ENCODE measurements at regions not wholly inside any gene's neighbourhood (a gene's known extent, or its start where the extent isn't known, plus 50 kb on each side); places are given as distances from the start of the nearest gene placed in this dataset.

DNA sequence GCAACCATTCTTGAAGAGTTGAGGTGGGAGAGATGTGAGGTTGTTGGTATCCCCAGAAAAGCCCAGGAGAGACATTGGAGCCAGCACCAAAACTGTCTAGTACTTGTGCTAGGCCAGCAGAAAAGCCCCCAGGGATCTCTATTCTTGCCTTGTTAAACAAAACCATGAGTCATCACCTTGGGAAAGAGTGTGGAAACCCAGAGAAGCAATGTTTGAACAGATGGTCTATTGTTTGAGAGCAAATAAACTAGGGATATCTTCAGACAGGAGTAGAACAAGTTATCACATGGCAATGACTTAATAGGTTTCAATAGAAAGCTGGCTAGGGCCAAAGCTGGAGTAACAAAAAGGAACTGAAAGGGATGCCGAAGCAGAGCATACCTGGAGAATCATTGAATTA, 195.7 kb upstream of the CASK start:
- H3K9ac ChIP-seq (ENCODE audit: low read length) = no peak overlapping the region
- H3K79me2 ChIP-seq (ENCODE audit: control insufficient read depth, insufficient read depth, low read length) = no peaks in the 10 kb centered on the region
- no CpG with 5 or more reads among the region's 1 CpG for WGBS (ENCODE audit: insufficient coverage)
- no peak overlapping the region for H3K27ac ChIP-seq (ENCODE audit: low read length in 2 of 2)
- H3K9me3 ChIP-seq (ENCODE audit: control extremely low read depth in 1 of 3, control insufficient read depth in 2 of 3, insufficient read depth in 1 of 3, low read length in 2 of 3) = no peaks in the 10 kb centered on the region
- ChIA-PET CTCF (no interaction called here), POLR2A (no interaction called here)
- no peak overlapping the region for H3K4me3 ChIP-seq (ENCODE audit: control extremely low read depth in 1 of 5, extremely low read depth in 1 of 5, insufficient read depth in 1 of 5, low read depth in 2 of 5, low read length in 4 of 5)
- H3K27me3 ChIP-seq (replicated peaks in 1 of 4; ENCODE audit: control extremely low read depth in 1 of 4, control insufficient read depth in 3 of 4, insufficient read depth in 4 of 4, low read length in 3 of 4) = no peaks in the 10 kb centered on the region
- H4K20me1 ChIP-seq (ENCODE audit: control insufficient read depth, insufficient read depth, low read length, poor library complexity, severe bottlenecking) = no peaks in the 10 kb centered on the region
- no peaks in the 10 kb centered on the region for H3K36me3 ChIP-seq (replicated peaks in 1 of 2; ENCODE audit: control extremely low read depth in 1 of 2, control insufficient read depth in 1 of 2, extremely low read depth in 1 of 2, insufficient read depth in 2 of 2, low read length in 1 of 2)
- Mint-ChIP-seq H3K27ac (no peak overlapping the region), H3K4me1 (peaks cover 9% of the 10 kb centered on the region), H3K9me3 (ENCODE audit: insufficient read depth) (no peaks in the 10 kb centered on the region), H3K27me3 (no peaks in the 10 kb centered on the region), H3K4me3 (no peak overlapping the region)
- no peak overlapping the region for H3K4me2 ChIP-seq (replicated peaks; ENCODE audit: low read depth, low read length, poor library complexity, severe bottlenecking)
- no peak overlapping the region for H2AFZ ChIP-seq (ENCODE audit: insufficient read depth, low read depth, low read length, poor library complexity, severe bottlenecking)
- ATAC-seq (ENCODE audit: low read depth) (no peak), DNase-seq (no peak)
- intact Hi-C loops (cut with micrococcal nuclease) = no loop called here
- no peak for TF ChIP-seq EZH2 (IDR thresholded peaks at IDR 0.05; ENCODE audit: borderline replicate concordance, insufficient read depth, low read depth, low read length, poor library complexity, severe bottlenecking)
- TF ChIP-seq, protein P1, sequence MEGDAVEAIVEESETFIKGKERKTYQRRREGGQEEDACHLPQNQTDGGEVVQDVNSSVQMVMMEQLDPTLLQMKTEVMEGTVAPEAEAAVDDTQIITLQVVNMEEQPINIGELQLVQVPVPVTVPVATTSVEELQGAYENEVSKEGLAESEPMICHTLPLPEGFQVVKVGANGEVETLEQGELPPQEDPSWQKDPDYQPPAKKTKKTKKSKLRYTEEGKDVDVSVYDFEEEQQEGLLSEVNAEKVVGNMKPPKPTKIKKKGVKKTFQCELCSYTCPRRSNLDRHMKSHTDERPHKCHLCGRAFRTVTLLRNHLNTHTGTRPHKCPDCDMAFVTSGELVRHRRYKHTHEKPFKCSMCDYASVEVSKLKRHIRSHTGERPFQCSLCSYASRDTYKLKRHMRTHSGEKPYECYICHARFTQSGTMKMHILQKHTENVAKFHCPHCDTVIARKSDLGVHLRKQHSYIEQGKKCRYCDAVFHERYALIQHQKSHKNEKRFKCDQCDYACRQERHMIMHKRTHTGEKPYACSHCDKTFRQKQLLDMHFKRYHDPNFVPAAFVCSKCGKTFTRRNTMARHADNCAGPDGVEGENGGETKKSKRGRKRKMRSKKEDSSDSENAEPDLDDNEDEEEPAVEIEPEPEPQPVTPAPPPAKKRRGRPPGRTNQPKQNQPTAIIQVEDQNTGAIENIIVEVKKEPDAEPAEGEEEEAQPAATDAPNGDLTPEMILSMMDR (IDR thresholded peaks at IDR 0.05) = no peak
- no peaks in the 10 kb centered on the region for H3K4me1 ChIP-seq (ENCODE audit: control insufficient read depth in 2 of 2, insufficient read depth in 2 of 2, low read length in 2 of 2)

DNA sequence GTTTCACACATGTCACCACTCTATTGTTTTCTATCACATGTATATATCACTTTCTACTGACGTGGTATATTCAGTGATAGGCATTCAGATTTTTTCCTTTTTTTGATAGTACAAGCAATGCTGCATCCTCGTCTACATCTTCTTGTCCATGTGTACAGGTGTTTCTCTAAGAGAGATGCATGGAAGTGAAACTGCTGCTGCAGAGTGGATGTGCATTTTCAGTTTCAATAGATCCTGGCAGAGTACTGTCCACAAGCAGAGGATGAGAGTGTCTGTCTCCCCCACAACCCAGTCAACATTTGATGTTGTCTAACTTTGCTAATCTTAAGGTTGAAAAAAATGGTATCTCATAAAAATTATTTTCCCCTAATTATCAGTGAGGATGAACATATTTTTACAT, 194.0 kb upstream of the CASK start:
- H3K27ac ChIP-seq (ENCODE audit: low read length in 2 of 2) = no peak overlapping the region
- Mint-ChIP-seq H3K27ac (no peak overlapping the region), H3K4me3 (no peak overlapping the region), H3K27me3 (no peaks in the 10 kb centered on the region), H3K9me3 (ENCODE audit: insufficient read depth) (no peaks in the 10 kb centered on the region), H3K4me1 (peaks cover 4% of the 10 kb centered on the region)
- no peaks in the 10 kb centered on the region for H3K4me1 ChIP-seq (ENCODE audit: control insufficient read depth in 2 of 2, insufficient read depth in 2 of 2, low read length in 2 of 2)
- H4K20me1 ChIP-seq (ENCODE audit: control insufficient read depth, insufficient read depth, low read length, poor library complexity, severe bottlenecking) = no peaks in the 10 kb centered on the region
- H2AFZ ChIP-seq (ENCODE audit: insufficient read depth, low read depth, low read length, poor library complexity, severe bottlenecking) = no peak overlapping the region
- H3K27me3 ChIP-seq (replicated peaks in 1 of 4; ENCODE audit: control extremely low read depth in 1 of 4, control insufficient read depth in 3 of 4, insufficient read depth in 4 of 4, low read length in 3 of 4) = no peaks in the 10 kb centered on the region
- H3K4me2 ChIP-seq (replicated peaks; ENCODE audit: low read depth, low read length, poor library complexity, severe bottlenecking) = no peak overlapping the region
- no peaks in the 10 kb centered on the region for H3K79me2 ChIP-seq (ENCODE audit: control insufficient read depth, insufficient read depth, low read length)
- no peak overlapping the region for H3K9ac ChIP-seq (ENCODE audit: low read length)
- CTCF ChIA-PET = no interaction called here
- WGBS (ENCODE audit: insufficient coverage) = no CpG with 5 or more reads among the region's 2 CpGs
- DNase-seq (no peak), ATAC-seq (ENCODE audit: low read depth) (no peak)
- TF ChIP-seq, protein P1 (IDR thresholded peaks at IDR 0.05) = no peak
- TF ChIP-seq EZH2 (IDR thresholded peaks at IDR 0.05; ENCODE audit: borderline replicate concordance, insufficient read depth, low read depth, low read length, poor library complexity, severe bottlenecking) = no peak
- no peak overlapping the region for H3K4me3 ChIP-seq (ENCODE audit: control extremely low read depth in 1 of 5, extremely low read depth in 1 of 5, insufficient read depth in 1 of 5, low read depth in 2 of 5, low read length in 4 of 5)
- intact Hi-C loops (cut with micrococcal nuclease) = no loop called here
- no peaks in the 10 kb centered on the region for H3K36me3 ChIP-seq (replicated peaks in 1 of 2; ENCODE audit: control extremely low read depth in 1 of 2, control insufficient read depth in 1 of 2, extremely low read depth in 1 of 2, insufficient read depth in 2 of 2, low read length in 1 of 2)
- H3K9me3 ChIP-seq (ENCODE audit: control extremely low read depth in 1 of 3, control insufficient read depth in 2 of 3, insufficient read depth in 1 of 3, low read length in 2 of 3) = peaks cover 0 to 7% (median 0%) of the 10 kb centered on the region in 3 donors
- POLR2A ChIA-PET = no interaction called here
